SK-N-SH treated with all-trans-retinoic acid at 6 μM for 48 hours (cell line): ENCODE measurements at regions not wholly inside any gene's neighbourhood (a gene's known extent, or its start where the extent isn't known, plus 50 kb on each side); places are given as distances from the start of the nearest gene placed in this dataset.

ENCODE experiments used
- ARNTL ChIP-seq: fragments of 450-650 bp; formaldehyde crosslinking; IDR thresholded peaks from 2 replicates; pipeline ENCODE4 v1.5.0; 2020; ENCODE audit warnings: low read depth, mild to moderate bottlenecking, moderate library complexity, borderline replicate concordance
- BACH2 ChIP-seq: fragments of 250-450 bp; sonication (Bioruptor Pico); IDR thresholded peaks from 2 replicates; pipeline ENCODE4 v1.9.0; 2021; ENCODE audit warnings: mild to moderate bottlenecking, borderline replicate concordance
- CREB5 ChIP-seq: fragments of 250-450 bp; sonication (Bioruptor Pico); IDR thresholded peaks from 2 replicates; pipeline ENCODE4 v1.5.1; 2020; ENCODE audit warnings: low read depth, mild to moderate bottlenecking, moderate library complexity
- PATZ1 ChIP-seq: fragments of 250-450 bp; sonication (Bioruptor Pico); IDR thresholded peaks from 2 replicates; pipeline ENCODE4 v1.8.0; 2020; ENCODE audit warnings: mild to moderate bottlenecking, moderate library complexity, borderline replicate concordance
- TOX ChIP-seq: fragments of 250-450 bp; sonication (Bioruptor Pico); IDR thresholded peaks from 2 replicates; pipeline ENCODE4 v1.8.0; 2021; ENCODE audit warnings: mild to moderate bottlenecking, moderate library complexity, borderline replicate concordance
- TSHZ2 ChIP-seq: fragments of 250-450 bp; sonication (Bioruptor Pico); IDR thresholded peaks from 2 replicates; pipeline ENCODE4 v1.5.0; 2020; ENCODE audit warnings: mild to moderate bottlenecking, moderate library complexity
- ZFP3 ChIP-seq: fragments of 250-450 bp; sonication (Bioruptor Pico); IDR thresholded peaks from 2 replicates; pipeline ENCODE4 v1.5.0; 2020; ENCODE audit warnings: mild to moderate bottlenecking, moderate library complexity
- ZFP30 ChIP-seq: fragments of 450-650 bp; formaldehyde crosslinking; IDR thresholded peaks from 2 replicates; pipeline ENCODE4 v1.5.0; 2022; ENCODE audit warnings: mild to moderate bottlenecking, moderate library complexity
- ZNF565 ChIP-seq: fragments of 450-650 bp; formaldehyde crosslinking; conservative IDR thresholded peaks from 2 replicates; pipeline ENCODE4 v1.5.0; 2020; ENCODE audit warnings: low read depth, mild to moderate bottlenecking, moderate library complexity
- ZNF70 ChIP-seq: fragments of 450-650 bp; formaldehyde crosslinking; IDR thresholded peaks from 2 replicates; pipeline ENCODE4 v1.5.0; 2020; ENCODE audit warnings: mild to moderate bottlenecking, moderate library complexity
- ZNF8 ChIP-seq: fragments of 450-650 bp; formaldehyde crosslinking; IDR thresholded peaks from 2 replicates; pipeline ENCODE4 v1.5.0; 2020; ENCODE audit warnings: mild to moderate bottlenecking, moderate library complexity

- no peak for TF ChIP-seq CREB5 (CRISPR knock-in tag)
- no peak for TF ChIP-seq ZFP30 (CRISPR knock-in tag)
- no peak for TF ChIP-seq ZNF70 (CRISPR knock-in tag)
- no peak for TF ChIP-seq TSHZ2 (CRISPR knock-in tag)
- no peak for TF ChIP-seq TOX (CRISPR knock-in tag)
- TF ChIP-seq PATZ1 (CRISPR knock-in tag), result no peak
- TF ChIP-seq ARNTL (CRISPR knock-in tag), result no peak
- no peak for TF ChIP-seq ZNF8 (CRISPR knock-in tag)
- no peak for TF ChIP-seq ZNF565 (CRISPR knock-in tag)
- no peak for TF ChIP-seq ZFP3
- no peak for TF ChIP-seq BACH2
Observed at GRCh38 chr4:59565836-59566235, 1634.3 kb upstream of the ADGRL3 start.
